ENCODE measurements at regions not wholly inside any gene's neighbourhood (a gene's known extent, or its start where the extent isn't known, plus 50 kb on each side); places are given as distances from the start of the nearest gene placed in this dataset.

- Histone ChIP-seq H3K36me3 (ENCODE audit: insufficient read depth, low read length) (no peaks in the 10 kb centered on the region), H3K9me3 (ENCODE audit: insufficient read depth, low read depth, low read length) (no peaks in the 10 kb centered on the region; the same call in 1 of the 2 replicates), H3K4me1 (ENCODE audit: insufficient read depth, low read length, poor library complexity, severe bottlenecking) (no peaks in the 10 kb centered on the region), H3K9me2 (replicated peaks; ENCODE audit: low read depth, low read length) (no peaks in the 10 kb centered on the region), H3K4me2 (ENCODE audit: low read depth, low read length, poor library complexity, severe bottlenecking) (no peak overlapping the region), H3F3A (ENCODE audit: low read depth) (no peaks in the 10 kb centered on the region), H2AFZ (ENCODE audit: low read length) (no peak overlapping the region), H4K20me1 (ENCODE audit: insufficient read depth, low read length, poor library complexity, severe bottlenecking) (no peaks in the 10 kb centered on the region), H3K9ac (ENCODE audit: low read depth, low read length, poor library complexity, severe bottlenecking) (no peak overlapping the region), H3K79me2 (ENCODE audit: insufficient read depth, low read length) (no peaks in the 10 kb centered on the region), H3K27me3 (ENCODE audit: insufficient read depth, low read length, poor library complexity, severe bottlenecking) (no peaks in the 10 kb centered on the region), H3K4me3 (ENCODE audit: low read length, poor library complexity, severe bottlenecking) (no peak overlapping the region)
- TF ChIP-seq EZH2phosphoT487 (IDR thresholded peaks at IDR 0.05; ENCODE audit: borderline replicate concordance) = no peak
- TF ChIP-seq CTCF (conservative IDR thresholded peaks at IDR 0.05; ENCODE audit: low read length) = no peak
Measured at GRCh38 chr22:49408102-49408836, 419.4 kb downstream of the BRD1 start.

GRCh38 chr22:49406879-49407587 is 420.6 kb downstream of the BRD1 start:
- Histone ChIP-seq H3K9ac (ENCODE audit: low read depth, low read length, poor library complexity, severe bottlenecking) (no peak overlapping the region), H3K79me2 (ENCODE audit: insufficient read depth, low read length) (no peaks in the 10 kb centered on the region), H3K4me2 (ENCODE audit: low read depth, low read length, poor library complexity, severe bottlenecking) (no peak overlapping the region), H3F3A (ENCODE audit: low read depth) (no peaks in the 10 kb centered on the region), H3K36me3 (ENCODE audit: insufficient read depth, low read length) (no peaks in the 10 kb centered on the region), H3K4me1 (ENCODE audit: insufficient read depth, low read length, poor library complexity, severe bottlenecking) (no peaks in the 10 kb centered on the region), H2AFZ (ENCODE audit: low read length) (no peak overlapping the region), H4K20me1 (ENCODE audit: insufficient read depth, low read length, poor library complexity, severe bottlenecking) (no peaks in the 10 kb centered on the region), H3K27me3 (ENCODE audit: insufficient read depth, low read length, poor library complexity, severe bottlenecking) (no peaks in the 10 kb centered on the region), H3K9me2 (replicated peaks; ENCODE audit: low read depth, low read length) (no peaks in the 10 kb centered on the region), H3K4me3 (ENCODE audit: low read length, poor library complexity, severe bottlenecking) (no peak overlapping the region), H3K9me3 (ENCODE audit: insufficient read depth, low read depth, low read length) (no peaks in the 10 kb centered on the region; the same call in 1 of the 2 replicates)
- TF ChIP-seq EZH2phosphoT487 (IDR thresholded peaks at IDR 0.05; ENCODE audit: borderline replicate concordance) = no peak
- TF ChIP-seq CTCF (conservative IDR thresholded peaks at IDR 0.05; ENCODE audit: low read length) = no peak

- Histone ChIP-seq H2AFZ (ENCODE audit: low read length) (no peak overlapping the region), H3K9me3 (ENCODE audit: insufficient read depth, low read depth, low read length) (no peaks in the 10 kb centered on the region; the same call in 1 of the 2 replicates), H3K4me1 (ENCODE audit: insufficient read depth, low read length, poor library complexity, severe bottlenecking) (no peaks in the 10 kb centered on the region), H3K4me2 (ENCODE audit: low read depth, low read length, poor library complexity, severe bottlenecking) (no peak overlapping the region), H3K27me3 (ENCODE audit: insufficient read depth, low read length, poor library complexity, severe bottlenecking) (no peaks in the 10 kb centered on the region), H3K9ac (ENCODE audit: low read depth, low read length, poor library complexity, severe bottlenecking) (no peak overlapping the region), H4K20me1 (ENCODE audit: insufficient read depth, low read length, poor library complexity, severe bottlenecking) (no peaks in the 10 kb centered on the region), H3K4me3 (ENCODE audit: low read length, poor library complexity, severe bottlenecking) (no peak overlapping the region), H3F3A (ENCODE audit: low read depth) (no peaks in the 10 kb centered on the region), H3K36me3 (ENCODE audit: insufficient read depth, low read length) (no peaks in the 10 kb centered on the region), H3K79me2 (ENCODE audit: insufficient read depth, low read length) (no peaks in the 10 kb centered on the region), H3K9me2 (replicated peaks; ENCODE audit: low read depth, low read length) (no peaks in the 10 kb centered on the region)
- TF ChIP-seq CTCF (conservative IDR thresholded peaks at IDR 0.05; ENCODE audit: low read length) (no peak), EZH2phosphoT487 (IDR thresholded peaks at IDR 0.05; ENCODE audit: borderline replicate concordance) (no peak)
Measured at GRCh38 chr22:49406047-49406650, 421.5 kb downstream of the BRD1 start.
